Motor neuron (in vitro differentiated cells): ENCODE measurements at regions not wholly inside any gene's neighbourhood (a gene's known extent, or its start where the extent isn't known, plus 50 kb on each side); places are given as distances from the start of the nearest gene placed in this dataset.

Source experiments
- ATAC-seq, 8 experiments: fragments of 200-7000 bp; cut with Tn5 transposase; replicated peaks in 6 of 8; 2 replicates each; pipeline ENCODE4 v1.8.0; 2021; ENCODE audit warnings: mild to moderate bottlenecking in 8 of 8, moderate library complexity in 8 of 8
- H3K27ac ChIP-seq, 2 donors: fragments of 250-450 bp; sonication (Bioruptor Pico); 2 replicates each; pipeline ENCODE4 v1.9.0; 2021; ENCODE audit warnings: antibody characterized with exemption in 2 of 2, mild to moderate bottlenecking in 2 of 2, moderate library complexity in 1 of 2
- H3K4me1 ChIP-seq, 2 donors: fragments of 250-450 bp; sonication (Bioruptor Pico); replicated peaks in 1 of 2; 2 replicates each; pipeline ENCODE4 v1.6.1; 2021; ENCODE audit warnings: antibody characterized with exemption in 2 of 2, mild to moderate bottlenecking in 2 of 2, moderate library complexity in 1 of 2
- H3K4me3 ChIP-seq, 5 donors: fragments of 250-450 bp; sonication (Bioruptor Pico); 2 replicates each; pipeline ENCODE4 v1.9.0; 2021; ENCODE audit warnings: antibody characterized with exemption in 5 of 5, mild to moderate bottlenecking in 5 of 5, moderate library complexity in 4 of 5
- WGBS, 10 experiments: fragments of 450-650 bp; shearing (Covaris generic); methylation state at CpG; one replicate each; pipeline ENCODE4 v1.0.0; 2022; 5-methylcytosine and 5-hydroxymethylcytosine counted together
- in situ Hi-C, 9 experiments: fragments of 400-800 bp; cut with MboI; loops; one replicate each; pipeline ENCODE4 v1.15.0; 2021; ENCODE audit warnings: low sequenced_read_pairs in 9 of 9, low pct_unique_long_range_greater_than_20kb in 2 of 9; ENCODE audit not compliant: unreplicated experiment in 9 of 9

DNA sequence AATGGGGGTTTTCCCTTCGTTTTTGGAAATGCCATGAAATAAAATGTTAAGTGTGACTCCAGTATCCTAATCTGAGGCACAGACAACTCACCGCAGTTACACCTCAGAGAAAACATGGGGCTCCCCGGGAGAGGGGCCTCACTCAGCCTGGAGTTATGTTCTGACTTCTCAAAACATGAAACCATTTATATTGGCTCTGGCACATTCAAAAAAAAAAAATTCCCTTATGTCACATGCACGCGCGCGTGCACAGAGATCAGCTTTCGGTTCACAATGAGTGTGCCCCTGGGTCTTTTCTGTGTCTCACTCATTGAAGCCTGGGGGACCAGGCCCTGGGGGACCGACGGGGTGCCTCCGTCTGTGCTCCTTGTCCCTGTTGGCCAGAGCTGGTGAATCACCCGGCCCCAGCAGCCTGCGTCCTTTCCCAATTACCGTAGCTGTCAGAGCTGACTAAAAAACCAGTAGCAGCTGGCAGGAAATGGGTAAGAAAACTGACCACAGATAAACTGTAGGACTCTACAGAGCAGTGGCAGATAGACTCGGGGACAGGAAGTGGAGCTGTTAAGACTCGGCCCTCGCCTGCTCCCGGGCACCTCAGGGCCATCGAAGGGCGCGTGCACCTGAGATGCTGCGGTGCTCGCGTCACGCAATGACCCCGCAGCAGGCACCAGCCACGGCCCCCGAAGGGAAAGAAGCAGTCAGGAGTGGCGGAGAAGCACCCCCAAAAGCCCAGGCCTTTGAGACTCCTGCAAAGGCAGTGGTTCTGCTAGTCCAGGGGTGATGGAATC lies 138.3 kb upstream of the ID2 start:
- no peak overlapping the region for H3K4me3 ChIP-seq
- WGBS, 10 experiments: 50 to 92% (median 76%) methylated on average over 2 to 25 of the region's 29 CpGs; no CpG with 5 or more reads in 2 of the 10 experiments
- H3K27ac ChIP-seq: no peak overlapping the region
- no peak for ATAC-seq
- in situ Hi-C loops: no loop called here
- peaks cover 9 to 31% of the 10 kb centered on the region in 2 donors for H3K4me1 ChIP-seq

DNA sequence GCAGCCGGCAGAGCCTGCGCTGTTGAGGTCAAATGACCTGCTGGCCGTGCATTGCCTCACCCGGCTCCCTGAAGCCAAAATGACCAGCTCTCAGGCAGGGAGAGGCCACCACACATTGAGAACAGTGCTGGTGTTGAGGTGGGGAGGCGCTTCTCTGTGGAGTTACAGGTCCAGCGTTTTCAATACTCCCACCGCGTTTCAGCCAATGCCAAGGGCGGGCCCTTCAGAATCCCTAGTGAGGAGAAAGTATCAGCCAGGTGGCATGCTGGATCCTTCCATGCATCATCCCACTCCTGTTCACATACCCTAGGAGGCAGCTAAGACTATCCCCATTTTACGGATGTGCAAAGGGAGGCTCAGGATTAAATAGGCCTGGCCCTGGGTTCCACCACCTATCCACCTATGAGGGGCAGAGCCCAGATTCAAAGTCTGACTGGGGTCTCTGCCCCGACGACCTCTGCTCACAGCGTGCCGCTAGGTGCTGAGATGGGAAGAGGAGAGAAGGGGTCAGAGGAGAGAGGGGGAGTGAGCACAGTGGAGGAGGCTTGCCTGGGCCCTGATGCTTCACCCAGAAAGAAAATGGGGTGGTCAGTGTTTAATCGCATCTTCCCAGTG lies 137.6 kb upstream of the ID2 start:
- in situ Hi-C loops: no loop called here
- no peak for ATAC-seq
- Histone ChIP-seq H3K4me3 (no peak overlapping the region), H3K27ac (peak overlapping the region in 1 of 2 donors; percentile 32), H3K4me1 (peaks cover 9 to 31% of the 10 kb centered on the region in 2 donors)
- 64 to 100% (median 85%) methylated on average over 1 to 5 of the region's 15 CpGs; no CpG with 5 or more reads in 6 of the 10 experiments for WGBS, 10 experiments

DNA sequence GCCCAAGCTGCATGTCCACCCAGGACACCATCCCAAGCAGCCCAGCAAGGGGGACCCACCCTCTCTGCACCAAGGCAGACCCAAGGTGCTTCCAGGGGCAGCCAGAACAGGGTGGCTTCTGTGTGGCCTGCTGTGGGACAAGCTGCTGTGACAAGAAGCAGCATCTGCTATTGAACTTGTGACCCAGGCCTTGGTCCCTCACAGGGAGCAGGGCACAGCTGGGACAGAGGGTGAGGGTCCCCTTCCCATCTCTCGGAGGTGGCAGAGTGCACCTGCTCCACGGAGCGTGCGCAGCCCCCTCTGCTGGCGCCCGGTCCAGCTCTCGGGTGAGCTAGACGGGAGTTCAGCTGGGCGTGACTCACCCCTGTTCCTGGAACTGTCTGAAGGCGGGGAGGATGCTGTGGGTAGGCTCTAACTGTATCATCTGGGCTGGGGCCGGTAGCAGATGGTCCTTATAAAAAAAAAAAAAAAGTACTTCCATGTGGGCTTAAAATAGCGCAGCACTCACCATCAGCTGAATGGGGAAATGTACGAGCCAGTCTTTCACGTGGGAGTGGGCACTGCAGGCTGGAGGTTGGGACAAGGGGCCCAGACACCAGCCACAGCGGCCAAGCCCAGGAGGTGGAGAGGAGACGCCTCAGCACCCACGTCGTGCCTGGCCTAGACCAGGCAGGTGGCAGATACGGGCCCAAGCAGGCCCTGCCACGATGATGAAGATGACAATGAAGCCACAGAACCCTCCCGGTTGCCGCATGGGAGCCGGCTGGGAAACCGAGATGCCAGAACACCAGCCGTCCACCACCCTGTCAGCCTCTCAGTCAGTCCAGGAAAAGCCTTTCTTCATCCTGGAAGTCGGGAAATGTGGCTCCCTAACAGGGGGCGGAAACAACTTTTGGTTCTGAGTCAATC lies 136.8 kb upstream of the ID2 start:
- peak overlapping the region in 1 of 2 donors; percentile 32 for H3K27ac ChIP-seq
- 14 to 83% (median 48%) methylated on average over 2 to 19 of the region's 27 CpGs; no CpG with 5 or more reads in 5 of the 10 experiments for WGBS, 10 experiments
- in situ Hi-C loops: no loop called here

DNA sequence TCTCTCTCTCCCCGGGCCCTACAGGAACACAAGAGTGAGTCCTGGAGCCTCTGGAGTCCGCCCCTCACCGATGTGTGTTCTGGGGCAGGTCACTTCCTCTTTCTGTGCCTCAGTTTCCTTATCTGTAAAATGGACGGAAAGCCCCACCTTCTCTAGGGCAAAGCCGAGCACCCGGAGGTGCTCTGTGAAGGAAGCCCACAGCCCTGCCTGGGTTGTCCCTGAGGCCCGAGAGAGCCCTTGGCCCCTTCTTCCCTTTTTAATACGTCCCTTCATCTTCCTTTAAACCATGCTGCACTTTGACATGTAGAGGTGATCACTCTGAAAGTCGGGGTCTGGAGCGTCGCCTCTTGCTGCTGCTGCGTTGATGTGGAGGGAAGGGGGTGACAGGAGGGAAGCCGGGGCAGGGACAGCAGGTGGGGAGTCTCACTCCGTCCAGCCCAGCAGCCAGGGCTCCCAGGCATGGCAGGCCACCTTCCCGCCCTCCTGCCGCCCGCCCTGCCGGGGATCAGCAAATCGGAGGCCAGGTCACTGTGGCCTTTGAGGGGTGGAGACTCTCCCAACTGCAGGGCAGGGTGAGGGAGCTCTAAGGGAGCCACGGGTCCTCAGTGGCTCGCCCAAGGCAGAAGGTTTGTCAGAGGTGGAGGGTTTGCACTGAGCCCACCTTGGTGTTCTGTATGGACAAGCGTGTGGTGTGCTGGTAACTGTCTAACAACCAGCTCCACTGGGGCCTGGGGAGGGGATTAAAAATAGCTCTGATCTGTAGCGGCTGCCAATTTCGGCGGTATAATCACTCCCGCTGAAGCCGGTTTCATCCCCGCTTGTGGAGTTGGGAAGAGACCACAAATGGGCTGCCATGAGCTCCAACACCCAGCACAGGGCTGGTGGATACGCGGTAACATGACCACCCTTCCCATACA lies 135.9 kb upstream of the ID2 start:
- WGBS, 10 experiments: 52 to 100% (median 90%) methylated on average over 1 to 9 of the region's 30 CpGs; no CpG with 5 or more reads in 2 of the 10 experiments
- Histone ChIP-seq H3K4me1 (peaks cover 5 to 31% of the 10 kb centered on the region in 2 donors), H3K27ac (no peak overlapping the region), H3K4me3 (no peak overlapping the region)
- no peak for ATAC-seq
- in situ Hi-C loops: no loop called here

More for the DNA sequence above, 136.8 kb upstream of the ID2 start:
- ATAC-seq: peak; percentile 80 to 98 (median 98)
- no peak overlapping the region for H3K4me3 ChIP-seq
- peaks cover 7 to 31% of the 10 kb centered on the region in 2 donors for H3K4me1 ChIP-seq

DNA sequence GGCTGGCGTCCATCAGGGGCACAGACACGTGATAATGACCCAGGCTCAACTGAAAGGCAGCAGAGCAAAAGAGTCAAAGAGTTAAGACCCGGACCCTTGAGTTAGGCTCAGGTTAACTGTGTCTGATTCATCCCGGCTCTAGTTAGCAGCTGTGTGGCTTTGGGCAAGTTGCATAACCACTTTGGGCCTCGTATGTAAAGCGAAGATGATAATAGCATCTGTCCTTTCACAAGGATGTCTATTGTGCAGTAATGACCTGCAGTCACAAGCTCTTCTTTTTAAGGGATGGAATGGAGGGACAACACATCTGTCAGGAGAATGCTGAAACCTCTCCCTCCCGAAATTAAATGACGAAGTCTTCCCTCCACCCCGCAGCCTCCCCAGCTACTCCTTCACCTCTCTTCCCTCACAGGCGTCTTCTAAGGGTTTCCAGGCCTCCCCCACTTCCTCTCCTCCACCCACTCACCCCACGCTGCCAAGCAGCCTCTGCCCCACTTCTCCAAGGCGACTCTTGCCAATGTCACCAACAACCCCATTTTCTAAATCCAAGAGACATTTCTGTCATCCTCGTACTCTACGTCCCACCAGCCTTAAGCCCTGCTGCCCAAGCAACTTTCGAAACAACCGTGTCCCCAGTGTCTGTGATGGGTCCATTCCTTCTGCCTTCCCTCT lies 135.1 kb upstream of the ID2 start:
- in situ Hi-C loops: no loop called here
- 55 to 93% (median 80%) methylated on average over 1 to 11 of the region's 16 CpGs; no CpG with 5 or more reads in 1 of the 10 experiments for WGBS, 10 experiments
- Histone ChIP-seq H3K4me1 (peaks cover 5 to 28% of the 10 kb centered on the region in 2 donors), H3K27ac (no peak overlapping the region), H3K4me3 (no peak overlapping the region)
- ATAC-seq: no peak

DNA sequence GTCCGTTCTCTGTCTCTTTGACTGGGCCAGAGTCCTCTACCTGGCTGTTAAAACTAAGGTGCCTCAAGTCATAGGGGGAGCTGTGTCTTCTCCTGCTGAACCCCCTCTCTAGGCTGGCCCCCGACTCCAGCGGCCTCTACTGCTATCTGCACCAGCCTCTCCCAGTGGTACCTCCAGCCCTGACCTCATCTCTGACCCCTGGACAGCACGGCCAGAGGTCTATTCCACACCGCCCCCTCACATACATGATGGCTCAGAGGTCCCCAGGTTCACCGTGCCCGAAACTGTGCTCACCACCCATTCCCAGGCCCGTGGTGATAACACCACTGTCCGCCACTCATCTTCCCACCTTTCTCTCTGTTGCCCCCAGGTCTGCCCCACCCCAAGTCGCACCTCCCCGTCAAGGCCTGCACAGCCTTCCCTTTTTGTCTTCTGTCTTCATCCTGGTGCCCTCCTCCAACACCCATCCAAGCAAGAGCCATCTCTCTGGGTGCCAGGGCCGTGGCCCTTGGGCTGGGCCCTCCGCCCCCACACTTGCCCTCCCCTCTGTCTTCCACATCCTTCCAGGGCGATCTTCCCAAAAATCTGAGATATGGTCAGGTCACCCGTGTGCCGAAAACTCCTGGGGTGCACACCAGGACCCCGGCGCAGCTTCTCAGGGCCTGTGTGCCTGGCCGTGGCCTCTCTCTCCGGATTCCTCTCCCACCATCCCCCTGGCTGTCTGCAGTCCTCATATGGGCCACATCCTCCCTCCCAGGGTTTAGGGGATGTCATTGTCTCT lies 134.4 kb upstream of the ID2 start:
- in situ Hi-C loops: no loop called here
- 80 to 90% (median 87%) methylated on average over 1 to 5 of the region's 20 CpGs; no CpG with 5 or more reads in 7 of the 10 experiments for WGBS, 10 experiments
- H3K4me3 ChIP-seq: no peak overlapping the region

DNA sequence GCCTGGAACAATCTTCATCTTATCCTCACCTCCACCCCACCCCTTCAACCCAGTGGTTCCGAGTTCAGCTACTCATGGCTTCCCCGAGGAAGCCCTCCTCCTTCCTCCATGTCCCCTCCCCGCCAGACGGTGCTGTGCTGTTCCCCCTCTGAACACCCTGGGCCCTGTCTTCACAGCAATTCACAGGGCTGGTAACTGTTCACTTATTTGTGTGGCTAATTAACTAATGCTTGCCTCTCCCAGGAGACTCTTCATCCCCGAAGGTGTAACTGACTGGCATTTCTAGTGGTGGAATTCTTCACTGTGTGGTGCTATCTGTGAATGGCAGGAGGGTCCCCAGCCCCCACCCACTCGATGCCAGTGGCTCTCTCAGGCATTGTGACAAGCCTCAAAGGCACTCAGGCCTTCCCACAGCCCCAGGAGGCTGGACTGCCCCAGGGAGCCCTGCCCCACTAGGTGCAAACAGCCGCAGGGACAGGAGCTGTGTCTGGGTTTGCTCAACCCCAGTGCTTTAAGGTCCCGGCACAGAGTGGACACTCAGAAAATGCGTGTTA lies 133.7 kb upstream of the ID2 start:
- ATAC-seq: no peak
- in situ Hi-C loops: no loop called here
- 46 to 100% (median 48%) methylated on average over 2 to 3 of the region's 9 CpGs; no CpG with 5 or more reads in 7 of the 10 experiments for WGBS, 10 experiments

More for the DNA sequence above, 134.4 kb upstream of the ID2 start:
- ATAC-seq: no peak
- H3K4me1 ChIP-seq: peaks cover 12 to 31% of the 10 kb centered on the region in 2 donors
- H3K27ac ChIP-seq: no peak overlapping the region

DNA sequence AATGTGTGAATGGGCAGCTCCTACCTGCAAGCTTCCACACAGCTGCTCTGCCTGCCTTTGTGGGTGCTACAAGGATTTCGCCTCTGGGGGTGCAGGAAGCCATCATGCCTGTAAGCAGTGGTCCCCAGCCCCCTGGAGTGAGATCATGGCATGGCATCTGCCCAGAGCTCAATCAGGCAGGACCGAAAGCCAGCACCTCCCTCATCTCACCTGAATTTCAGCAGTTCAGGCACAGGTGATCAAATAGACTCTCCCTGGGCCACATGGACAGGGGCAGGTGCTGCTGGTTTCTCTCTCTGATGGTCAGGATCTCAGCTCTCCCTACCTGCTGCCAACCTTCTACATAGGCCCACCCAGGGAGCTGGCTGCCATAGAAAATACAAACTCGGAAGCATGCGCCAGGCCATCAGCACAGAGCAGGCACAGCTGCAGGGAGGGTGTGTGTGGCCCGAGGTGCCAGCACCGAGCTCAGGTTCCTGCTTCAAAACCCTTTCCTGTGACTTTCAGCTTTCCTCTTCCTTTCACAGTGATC lies 133.2 kb upstream of the ID2 start:
- no peak overlapping the region for H3K4me3 ChIP-seq
- ATAC-seq: no peak
- in situ Hi-C loops: no loop called here
- H3K4me1 ChIP-seq: peaks cover 12 to 23% of the 10 kb centered on the region in 2 donors
- H3K27ac ChIP-seq: no peak overlapping the region
- WGBS, 10 experiments: 63 to 94% (median 80%) methylated on average over 1 to 5 of the region's 6 CpGs; no CpG with 5 or more reads in 5 of the 10 experiments

More for the DNA sequence above, 133.7 kb upstream of the ID2 start:
- Histone ChIP-seq H3K27ac (no peak overlapping the region), H3K4me1 (peaks cover 12 to 27% of the 10 kb centered on the region in 2 donors), H3K4me3 (no peak overlapping the region)

DNA sequence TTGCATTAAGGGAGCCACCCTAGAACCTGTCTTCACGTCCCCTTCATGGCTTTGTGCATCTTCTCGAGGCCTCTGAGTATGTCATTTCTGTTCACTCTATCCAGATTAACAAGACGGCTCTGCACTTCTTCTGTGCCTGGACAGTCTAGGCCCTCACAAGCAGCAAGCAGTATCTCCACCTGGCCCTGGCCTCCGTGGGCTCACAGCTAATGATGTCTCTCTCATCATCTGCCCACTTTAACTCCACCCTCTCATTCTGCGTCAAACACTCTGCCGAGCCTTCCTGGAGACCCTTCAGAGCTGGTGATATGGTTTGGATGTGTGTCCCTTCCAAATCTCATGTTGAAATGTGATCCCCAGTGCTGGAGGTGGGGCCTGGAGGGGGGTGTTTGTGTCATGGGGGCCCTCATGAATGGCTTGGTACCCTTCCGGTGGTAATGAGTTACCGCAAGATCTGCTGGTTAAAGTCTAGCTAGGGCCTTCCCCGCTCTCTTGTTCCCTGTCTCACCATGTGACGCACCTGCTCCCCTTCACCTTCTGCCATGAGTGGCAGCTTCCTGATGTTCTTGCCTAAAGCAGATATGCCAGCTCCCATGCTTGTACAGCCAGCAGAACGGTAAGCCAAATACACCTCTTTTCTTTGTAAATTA lies 132.5 kb upstream of the ID2 start:
- Histone ChIP-seq H3K27ac (no peak overlapping the region), H3K4me3 (no peak overlapping the region), H3K4me1 (peaks cover 12 to 20% of the 10 kb centered on the region in 2 donors)
- in situ Hi-C loops: no loop called here
- 80 to 100% (median 94%) methylated on average over 1 to 8 of the region's 11 CpGs; no CpG with 5 or more reads in 2 of the 10 experiments for WGBS, 10 experiments
- ATAC-seq: no peak

DNA sequence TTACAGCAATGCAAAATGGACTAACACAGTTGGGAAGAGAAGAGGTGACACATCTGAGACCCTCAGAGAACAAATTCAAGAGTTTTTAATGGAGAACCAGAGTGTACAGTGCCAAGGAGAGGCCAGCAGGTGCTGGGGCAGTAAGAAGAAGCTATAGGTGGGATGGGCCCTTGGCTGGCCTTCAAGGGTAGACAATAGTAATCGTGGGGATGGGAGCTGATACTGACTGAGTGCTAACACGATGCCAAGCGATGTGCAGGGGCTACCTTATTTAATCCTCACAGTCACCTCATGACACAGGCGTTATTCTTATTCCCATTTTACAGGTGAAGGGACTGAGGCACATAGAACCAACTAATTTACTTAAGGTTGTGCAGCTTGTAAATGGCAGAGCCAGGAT lies 131.9 kb upstream of the ID2 start:
- Histone ChIP-seq H3K4me3 (no peak overlapping the region), H3K27ac (no peak overlapping the region), H3K4me1 (peaks cover 8 to 16% of the 10 kb centered on the region in 2 donors)
- no peak for ATAC-seq
- 57 to 100% (median 86%) methylated on average over 1 to 2 of the region's 4 CpGs; no CpG with 5 or more reads in 4 of the 10 experiments for WGBS, 10 experiments
- in situ Hi-C loops: no loop called here
